ENCODE measurements at regions not wholly inside any gene's neighbourhood (a gene's known extent, or its start where the extent isn't known, plus 50 kb on each side); places are given as distances from the start of the nearest gene placed in this dataset.
"Not testable (repeated sequence)": the region's sequence is repeated elsewhere in the genome, so short reads cannot be mapped to it uniquely, and the experiment has no call there.

- DNase-seq (ENCODE audit: low spot score) = no peak
Observed at GRCh38 chr5:32534041-32534440, 51.3 kb upstream of the SUB1 start.

- no peak for DNase-seq (ENCODE audit: low spot score)
Observed at GRCh38 chr5:32531885-32532520, 53.4 kb upstream of the SUB1 start.

GRCh38 chr5:32527321-32527720 lies 58.0 kb upstream of the SUB1 start:
- DNase-seq (ENCODE audit: low spot score) = not testable (repeated sequence)

GRCh38 chr5:32526810-32527209 lies 58.5 kb upstream of the SUB1 start:
- DNase-seq (ENCODE audit: low spot score) = no peak

GRCh38 chr5:32523625-32524024 lies 61.7 kb upstream of the SUB1 start:
- DNase-seq (ENCODE audit: low spot score) = no peak

- no peak for DNase-seq (ENCODE audit: low spot score)
Observed at GRCh38 chr5:32522429-32523143, 62.8 kb upstream of the SUB1 start.

- DNase-seq (ENCODE audit: low spot score) = no peak
Observed at GRCh38 chr5:32521481-32521880, 63.9 kb upstream of the SUB1 start.

- DNase-seq (ENCODE audit: low spot score) = no peak
Observed at GRCh38 chr5:32520972-32521371, 64.4 kb upstream of the SUB1 start.

- no peak for DNase-seq (ENCODE audit: low spot score)
Observed at GRCh38 chr5:32520356-32520755, 65.0 kb upstream of the SUB1 start.

GRCh38 chr5:32519508-32519907 lies 65.8 kb upstream of the SUB1 start:
- DNase-seq (ENCODE audit: low spot score) = no peak

GRCh38 chr5:32514806-32515205 lies 70.3 kb upstream of the ZFR start:
- no peak for DNase-seq (ENCODE audit: low spot score)

- DNase-seq (ENCODE audit: low spot score) = no peak
Observed at GRCh38 chr5:32512926-32513325, 68.4 kb upstream of the ZFR start.

GRCh38 chr5:32511776-32512374 lies 67.3 kb upstream of the ZFR start:
- no peak for DNase-seq (ENCODE audit: low spot score)

- DNase-seq (ENCODE audit: low spot score) = no peak
Observed at GRCh38 chr5:32510860-32511259, 66.3 kb upstream of the ZFR start.

GRCh38 chr5:32508806-32509805 lies 64.6 kb upstream of the ZFR start:
- DNase-seq (ENCODE audit: low spot score) = no peak

GRCh38 chr5:32507738-32508434 lies 63.3 kb upstream of the ZFR start:
- DNase-seq (ENCODE audit: low spot score) = no peak

GRCh38 chr5:32506799-32507198 lies 62.3 kb upstream of the ZFR start:
- DNase-seq (ENCODE audit: low spot score) = no peak

GRCh38 chr5:32506201-32506661 lies 61.7 kb upstream of the ZFR start:
- DNase-seq (ENCODE audit: low spot score) = peak; percentile 48

- no peak for DNase-seq (ENCODE audit: low spot score)
Observed at GRCh38 chr5:32505756-32506155, 61.2 kb upstream of the ZFR start.

- peak; percentile 32 for DNase-seq (ENCODE audit: low spot score)
Observed at GRCh38 chr5:32504989-32505596, 60.6 kb upstream of the ZFR start.
